DOHH2 (cell line): ENCODE measurements at regions not wholly inside any gene's neighbourhood (a gene's known extent, or its start where the extent isn't known, plus 50 kb on each side); places are given as distances from the start of the nearest gene placed in this dataset.

Experiments used
- H3F3A ChIP-seq: fragments of 200-600 bp; sonication (generic), shearing (Covaris generic); 2 replicates; pipeline ENCODE4 v1.6.0; 2016; ENCODE audit warnings: antibody characterized with exemption, mild to moderate bottlenecking; ENCODE audit not compliant: control insufficient read depth, insufficient read depth
- H3K27ac ChIP-seq: fragments of 200-600 bp; sonication (generic); 2 replicates; pipeline ENCODE4 v1.5.1; 2014; ENCODE audit warnings: low read depth, mild to moderate bottlenecking, low read length, moderate library complexity
- H3K27me3 ChIP-seq: fragments of 200-600 bp; sonication (generic); 2 replicates; pipeline ENCODE4 v1.6.1; 2014; ENCODE audit warnings: mild to moderate bottlenecking, low read length, mixed read lengths; ENCODE audit not compliant: control insufficient read depth
- H3K36me3 ChIP-seq: fragments of 200-600 bp; sonication (generic); 2 replicates; pipeline ENCODE4 v1.6.1; 2014; ENCODE audit warnings: mild to moderate bottlenecking, low read length, moderate library complexity, mixed read lengths; ENCODE audit not compliant: control insufficient read depth
- H3K4me1 ChIP-seq: fragments of 200-600 bp; sonication (generic); 2 replicates; pipeline ENCODE4 v1.6.1; 2014; ENCODE audit warnings: mild to moderate bottlenecking, low read length, mixed read lengths; ENCODE audit not compliant: control insufficient read depth
- H3K4me2 ChIP-seq: fragments of 200-600 bp; sonication (generic); 2 replicates; pipeline ENCODE4 v1.6.0; 2014; ENCODE audit warnings: mild to moderate bottlenecking, low read length, moderate library complexity
- H3K4me3 ChIP-seq: fragments of 200-600 bp; sonication (generic); 2 replicates; pipeline ENCODE4 v1.5.1; 2014; ENCODE audit warnings: mild to moderate bottlenecking, low read length, mixed read lengths
- H3K79me2 ChIP-seq: fragments of 200-600 bp; sonication (generic); 2 replicates; pipeline ENCODE4 v1.6.1; 2014; ENCODE audit warnings: mild to moderate bottlenecking, low read length, mixed read lengths; ENCODE audit not compliant: control insufficient read depth
- H3K9me2 ChIP-seq: fragments of 200-600 bp; sonication (generic); replicated peaks from 2 replicates; pipeline ENCODE4 v1.6.1; 2014; ENCODE audit warnings: mild to moderate bottlenecking, low read length, mixed read lengths; ENCODE audit not compliant: control insufficient read depth
- H3K9me3 ChIP-seq: fragments of 200-600 bp; sonication (generic); 2 replicates; pipeline ENCODE4 v1.6.1; 2014; ENCODE audit warnings: antibody characterized with exemption, low read length, mixed read lengths; ENCODE audit not compliant: control insufficient read depth, insufficient read depth
- H4K20me1 ChIP-seq: fragments of 200-600 bp; sonication (generic); 2 replicates; pipeline ENCODE4 v1.6.0; 2014; ENCODE audit warnings: low read depth, mild to moderate bottlenecking, antibody characterized with exemption, low read length, moderate library complexity; ENCODE audit not compliant: control insufficient read depth, insufficient read depth
- CTCF ChIP-seq: fragments of 200-600 bp; sonication (generic); IDR thresholded peaks from one replicate; pipeline ENCODE4 v1.5.1; 2014; ENCODE audit warnings: antibody characterized with exemption, mild to moderate bottlenecking, low read depth, low read length; ENCODE audit not compliant: poor library complexity, severe bottlenecking
- EZH2phosphoT487 ChIP-seq: fragments of 200-600 bp; sonication (generic); IDR thresholded peaks from 2 replicates; pipeline ENCODE4 v1.6.1; 2017; ENCODE audit warnings: borderline replicate concordance, mild to moderate bottlenecking, antibody characterized with exemption, low read length, moderate library complexity, mixed read lengths

- Histone ChIP-seq H3K4me1 (no peaks in the 10 kb centered on the region), H3K9me3 (no peaks in the 10 kb centered on the region), H3F3A (no peaks in the 10 kb centered on the region), H3K9me2 (no peaks in the 10 kb centered on the region), H3K79me2 (no peaks in the 10 kb centered on the region), H3K4me3 (no peak overlapping the region), H3K27ac (no peak overlapping the region), H4K20me1 (no peaks in the 10 kb centered on the region), H3K4me2 (no peak overlapping the region), H3K36me3 (no peaks in the 10 kb centered on the region), H3K27me3 (peaks cover under 1% of the 10 kb centered on the region)
- TF ChIP-seq EZH2phosphoT487 (no peak), CTCF (no peak)
These were observed 126.3 kb upstream of the TMEM108 start for GRCh38 chr3:132911741-132912415.

DNA sequence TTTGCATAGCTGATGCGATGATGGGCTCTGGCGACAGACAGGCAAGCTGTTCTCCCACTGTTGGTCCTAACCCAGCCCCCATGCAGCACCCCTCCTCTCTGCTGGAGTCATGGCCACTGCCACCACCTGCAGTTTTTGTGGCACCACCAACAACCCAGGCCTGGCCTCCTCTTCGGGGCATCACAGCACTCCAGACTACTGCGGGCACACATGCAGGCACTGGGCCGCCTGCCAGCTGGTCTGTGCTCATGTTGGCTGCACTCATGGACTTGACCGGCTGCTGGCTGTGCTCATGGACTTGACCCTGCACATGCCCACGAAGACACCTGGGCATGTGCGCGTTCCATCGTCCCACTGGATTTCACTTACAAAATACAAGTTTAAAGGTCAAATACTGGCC lies 130.9 kb upstream of the TMEM108 start:
- no peak overlapping the region for H3K4me3 ChIP-seq
- no peaks in the 10 kb centered on the region for H3K9me2 ChIP-seq
- H3K27ac ChIP-seq: no peak overlapping the region
- no peaks in the 10 kb centered on the region for H3K79me2 ChIP-seq
- H3K36me3 ChIP-seq: no peaks in the 10 kb centered on the region
- TF ChIP-seq EZH2phosphoT487: no peak
- TF ChIP-seq CTCF: no peak
- no peaks in the 10 kb centered on the region for H4K20me1 ChIP-seq
- no peaks in the 10 kb centered on the region for H3K27me3 ChIP-seq
- H3K4me2 ChIP-seq: no peak overlapping the region
- no peaks in the 10 kb centered on the region for H3K9me3 ChIP-seq
- no peaks in the 10 kb centered on the region for H3F3A ChIP-seq
- no peaks in the 10 kb centered on the region for H3K4me1 ChIP-seq

- no peaks in the 10 kb centered on the region for H3F3A ChIP-seq
- no peak overlapping the region for H3K27ac ChIP-seq
- H3K79me2 ChIP-seq: no peaks in the 10 kb centered on the region
These were observed 137.7 kb upstream of the TMEM108 start for GRCh38 chr3:132900481-132900880.

More at GRCh38 chr3:132900481-132900880, 137.7 kb upstream of the TMEM108 start:
- no peaks in the 10 kb centered on the region for H3K4me1 ChIP-seq
- TF ChIP-seq EZH2phosphoT487: no peak
- TF ChIP-seq CTCF: no peak
- no peaks in the 10 kb centered on the region for H3K27me3 ChIP-seq
- H3K4me3 ChIP-seq: no peak overlapping the region
- H3K4me2 ChIP-seq: no peak overlapping the region
- no peaks in the 10 kb centered on the region for H3K9me2 ChIP-seq
- no peaks in the 10 kb centered on the region for H3K9me3 ChIP-seq
- no peaks in the 10 kb centered on the region for H4K20me1 ChIP-seq
- H3K36me3 ChIP-seq: no peaks in the 10 kb centered on the region
